CD4-positive, alpha-beta T cell treated with Interleukin-12 subunit alpha and Interleukin-12 subunit beta, for 1 hour (primary cell): ENCODE measurements at regions not wholly inside any gene's neighbourhood (a gene's known extent, or its start where the extent isn't known, plus 50 kb on each side); places are given as distances from the start of the nearest gene placed in this dataset.

ENCODE experiments used
- DNase-seq: peaks from one replicate; pipeline ENCODE4 v3.0.0-alpha.2; 2020

DNA sequence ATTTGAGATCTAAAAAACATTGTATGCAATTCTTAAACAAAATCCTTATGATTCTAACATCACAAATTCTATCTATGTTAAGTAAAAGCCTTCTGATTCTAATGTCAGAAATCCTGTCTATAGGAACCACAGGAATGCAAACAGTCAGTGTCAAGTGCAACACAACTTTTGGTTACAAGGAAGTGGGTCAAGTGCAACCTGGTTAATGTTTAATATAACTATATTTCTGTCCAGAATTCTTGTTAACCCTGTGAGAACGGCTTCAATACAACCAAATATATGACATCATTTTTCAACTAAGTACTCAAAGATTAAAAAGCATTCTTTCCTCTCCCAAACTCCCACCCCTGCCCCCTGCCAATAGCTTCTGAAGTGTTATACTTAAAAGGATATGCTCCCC, 107.9 kb upstream of the PLEKHA5 start:
- DNase-seq: no peak

DNA sequence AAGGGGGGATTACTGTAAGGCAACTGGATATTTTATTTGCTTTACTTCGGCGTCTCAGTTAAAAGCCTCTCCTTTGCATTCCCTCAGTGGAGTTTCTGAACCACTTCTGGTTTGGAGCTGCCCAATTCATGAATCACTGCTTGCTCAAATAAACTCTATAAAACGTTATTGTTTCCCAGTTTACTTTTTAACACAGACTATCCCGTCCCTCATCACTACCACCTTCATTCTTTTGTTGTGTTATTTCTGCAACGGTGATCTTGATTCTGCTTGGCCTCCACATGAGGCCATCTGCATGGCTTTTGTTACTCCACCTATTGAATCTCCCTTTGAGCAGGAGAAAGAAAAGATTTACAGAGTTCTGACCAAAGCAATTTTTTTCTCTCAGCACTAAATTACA, 104.0 kb upstream of the PLEKHA5 start:
- no peak for DNase-seq

DNA sequence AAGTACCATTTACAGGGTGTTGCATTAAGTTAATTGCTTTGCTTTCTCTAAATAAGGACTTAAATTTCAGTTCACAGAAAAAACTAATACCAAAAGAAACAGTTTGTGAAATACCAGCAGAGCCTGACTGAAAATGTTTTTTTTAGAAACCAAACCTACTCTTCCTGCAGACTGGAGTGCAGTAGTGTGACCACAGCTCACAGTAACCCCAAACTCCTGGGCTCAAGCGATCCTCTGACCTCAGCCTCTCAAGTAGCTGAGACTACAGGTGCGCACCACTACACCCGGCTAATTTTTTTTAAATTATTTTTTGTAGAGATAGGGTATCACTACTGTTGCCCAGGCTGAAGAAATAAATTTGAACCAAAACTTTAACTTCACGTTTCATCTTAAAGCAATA, 103.5 kb upstream of the PLEKHA5 start:
- DNase-seq: no peak

DNA sequence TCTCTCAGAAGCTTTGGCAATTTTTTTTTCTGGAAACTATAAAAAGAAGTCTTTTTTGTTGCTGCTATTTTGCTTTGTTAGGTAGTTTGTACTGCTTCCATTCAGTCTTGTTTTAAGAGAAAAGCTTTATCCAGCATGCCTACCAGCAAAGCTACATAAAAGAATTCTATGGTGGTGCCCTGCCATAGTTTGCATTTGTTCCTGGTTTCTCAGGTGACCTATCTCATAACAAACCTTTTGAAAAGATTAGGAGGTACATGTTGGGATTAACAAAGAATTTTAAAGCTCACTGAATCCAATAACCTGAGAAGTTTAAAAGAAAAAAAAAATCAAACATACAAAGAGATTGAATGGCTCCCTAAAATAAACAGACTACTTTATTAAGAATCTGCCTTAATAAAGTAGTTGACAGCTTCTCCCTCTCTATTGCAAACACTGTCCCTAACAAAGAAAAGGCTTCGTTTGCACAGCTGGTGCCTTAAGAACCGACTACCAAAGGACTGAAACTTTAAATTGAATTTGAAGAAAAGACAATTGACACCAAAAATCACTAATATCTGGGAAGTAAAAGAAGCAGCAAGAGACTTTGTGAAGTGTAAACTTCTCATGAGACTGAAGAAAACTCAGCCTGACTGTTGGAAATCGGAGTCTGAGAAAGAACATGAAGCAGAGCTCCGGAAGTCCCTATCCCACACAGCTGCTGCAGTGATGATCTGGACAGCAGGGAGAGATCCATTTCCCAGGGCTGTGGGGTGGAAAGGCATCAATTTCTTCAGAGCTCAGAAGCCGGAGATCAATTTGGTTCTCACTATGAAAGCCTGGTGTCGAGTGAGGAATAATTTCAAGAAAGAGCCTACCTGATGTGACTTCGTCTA, 102.7 kb upstream of the PLEKHA5 start:
- no peak for DNase-seq

DNA sequence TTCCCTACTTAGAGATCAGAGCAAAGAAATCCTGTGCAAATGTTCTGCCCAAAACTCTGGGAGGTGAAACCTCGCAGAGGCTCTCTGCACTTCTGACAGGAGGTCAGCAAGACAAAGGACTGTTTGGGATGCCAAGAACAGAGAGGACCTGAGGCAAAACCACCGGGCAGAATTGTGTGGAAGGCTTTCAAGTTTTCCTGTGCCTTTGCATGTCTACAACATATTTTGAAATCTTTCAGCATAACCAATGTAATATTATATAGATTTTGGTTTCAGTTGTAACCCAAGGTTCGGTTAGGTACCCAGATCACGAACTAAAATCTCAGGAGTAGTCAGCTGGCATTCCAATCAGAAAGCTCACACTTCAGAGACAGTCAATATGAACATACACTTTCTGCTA, 99.4 kb upstream of the PLEKHA5 start:
- no peak for DNase-seq

DNA sequence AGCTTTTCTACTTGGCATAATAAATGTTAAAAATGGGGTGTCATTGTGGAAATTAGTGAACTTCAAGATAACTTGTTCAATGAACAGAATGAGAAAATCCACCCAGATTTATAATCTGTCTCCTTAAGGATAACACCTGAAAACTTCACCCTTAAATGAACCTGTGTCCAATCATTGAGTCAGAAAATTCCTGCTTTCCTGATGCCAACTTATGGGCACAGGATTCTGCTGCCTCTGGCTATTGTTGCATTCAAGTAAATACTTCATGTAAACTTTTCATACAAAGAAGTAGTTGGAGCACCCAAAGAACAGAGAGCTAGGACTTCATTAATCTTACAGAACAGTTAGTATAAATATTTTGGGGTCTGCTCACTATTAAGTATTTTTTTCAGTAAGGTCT, 98.9 kb upstream of the PLEKHA5 start:
- no peak for DNase-seq

DNA sequence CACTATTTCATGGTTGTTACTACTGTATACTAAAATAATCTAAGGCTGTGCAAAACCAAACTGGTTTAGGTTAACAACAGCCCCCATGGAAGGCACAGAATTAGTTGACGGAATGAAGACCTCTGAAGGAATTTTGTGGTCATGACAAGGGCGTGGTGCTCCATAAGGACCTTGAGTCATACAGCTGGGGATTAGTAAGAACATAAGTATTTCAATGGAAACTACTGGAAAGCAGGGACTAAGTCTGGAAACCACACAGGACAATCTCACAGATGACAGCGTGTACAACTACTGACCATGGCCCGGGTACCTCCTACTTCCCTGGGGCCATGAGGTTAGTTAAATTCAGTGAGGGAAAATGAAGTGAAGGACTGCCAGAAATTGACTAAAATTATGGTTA, 98.5 kb upstream of the PLEKHA5 start:
- DNase-seq: no peak

DNA sequence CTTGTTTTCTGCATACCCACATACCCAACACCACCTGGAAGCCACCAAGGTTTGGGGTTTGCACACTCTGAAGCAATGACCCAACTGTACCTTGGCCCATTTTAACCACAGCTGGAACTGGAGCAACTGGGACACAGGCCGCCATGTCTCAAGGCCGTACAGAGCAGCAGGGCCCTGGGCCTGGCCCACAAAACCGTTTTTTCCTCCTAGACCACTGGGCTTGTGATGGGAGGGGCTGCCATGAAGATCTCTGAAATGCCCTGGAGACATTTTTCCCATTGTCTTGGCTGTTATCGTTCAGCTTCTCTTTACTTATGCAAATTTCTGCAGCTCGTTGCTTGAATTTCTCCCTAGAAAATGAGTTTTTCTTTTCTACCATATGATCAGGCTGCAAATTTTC, 96.7 kb upstream of the PLEKHA5 start:
- DNase-seq: no peak

DNA sequence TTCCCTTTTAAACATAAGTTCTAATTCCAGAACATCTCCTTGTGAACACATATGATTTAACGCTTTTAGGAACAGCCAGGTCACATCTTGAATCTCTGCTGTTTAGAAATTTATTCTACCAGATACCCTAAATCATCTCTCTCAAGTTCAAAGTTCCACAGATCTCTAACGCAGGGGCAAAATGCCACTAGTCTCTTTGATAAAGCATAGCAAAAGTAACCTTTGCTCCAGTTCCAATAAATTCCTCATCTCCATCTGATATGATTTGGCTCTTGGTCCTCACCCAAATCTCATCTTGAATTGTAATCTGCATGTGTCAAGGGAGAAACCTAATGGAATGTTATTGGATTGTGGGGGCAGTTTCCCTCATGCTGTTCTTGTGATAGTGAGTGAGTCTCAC, 96.3 kb upstream of the PLEKHA5 start:
- no peak for DNase-seq

DNA sequence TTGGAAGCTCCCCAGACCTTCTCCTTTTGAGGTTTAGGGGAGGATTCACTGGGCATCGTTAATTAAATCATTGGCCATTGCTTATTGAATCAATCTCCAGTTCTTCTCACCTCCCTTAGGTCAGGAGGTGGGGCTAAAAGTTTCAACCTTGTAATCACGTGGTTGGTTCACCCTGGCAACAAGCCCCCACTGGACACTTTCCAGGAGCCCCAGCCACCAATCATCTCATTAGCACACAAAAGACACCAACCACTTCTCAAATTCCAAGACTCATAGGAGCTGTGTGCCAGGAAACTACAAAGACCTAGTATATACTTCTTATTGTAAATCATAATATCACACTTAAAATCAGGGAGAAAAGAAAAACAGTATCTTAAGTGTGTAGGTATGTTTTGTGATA, 94.6 kb upstream of the PLEKHA5 start:
- DNase-seq: no peak

DNA sequence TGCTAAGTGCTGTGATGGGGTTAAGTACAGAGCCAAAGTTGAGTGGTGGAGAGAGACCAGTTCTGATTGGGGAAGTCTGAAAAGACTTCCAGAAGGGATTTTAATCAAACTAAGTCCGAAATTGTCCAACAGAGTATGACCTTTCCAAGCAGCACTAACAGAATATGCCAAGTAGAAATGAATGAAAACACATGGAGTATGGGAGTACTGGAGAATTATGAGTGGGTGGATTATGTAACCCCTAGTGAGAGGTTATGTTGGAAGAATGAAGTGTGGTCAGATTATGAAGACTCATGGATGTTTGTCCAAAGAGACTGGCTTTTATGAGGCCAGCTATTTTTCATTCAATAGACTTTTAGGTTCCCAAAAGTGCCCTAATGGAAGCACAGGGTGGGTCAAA, 94.0 kb upstream of the PLEKHA5 start:
- DNase-seq: no peak

DNA sequence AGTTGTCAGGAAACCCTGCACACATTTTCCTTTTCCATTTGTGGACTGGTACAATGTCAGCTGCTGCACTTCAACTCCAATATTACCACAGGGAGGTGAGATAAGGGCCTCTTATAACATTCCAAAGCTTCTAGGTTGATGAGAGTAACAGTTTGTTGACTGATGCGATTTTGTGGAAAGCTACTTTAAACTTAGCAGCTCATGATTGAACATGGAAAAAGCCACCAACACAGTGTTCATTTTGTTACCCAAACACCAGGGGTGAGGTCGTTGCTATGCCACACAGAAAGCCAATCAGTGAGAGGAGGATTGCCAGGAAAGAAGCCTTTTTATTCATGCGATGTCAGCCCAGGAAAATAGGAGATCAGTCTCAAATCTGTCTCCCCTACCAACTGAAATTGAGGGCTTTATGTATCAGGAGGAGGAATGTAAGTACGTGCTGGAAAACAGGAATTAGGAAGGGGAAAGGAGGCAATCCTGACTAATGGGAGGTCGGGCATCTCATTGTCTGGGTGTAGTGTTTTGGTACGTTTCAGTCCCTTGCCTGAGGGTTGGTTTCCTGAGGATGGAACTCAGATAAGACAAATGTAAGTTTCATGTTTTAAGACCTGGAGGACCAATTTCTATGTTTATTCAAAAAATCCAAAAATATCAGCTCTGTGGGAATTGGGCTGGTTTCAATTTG, 92.7 kb upstream of the PLEKHA5 start:
- no peak for DNase-seq

DNA sequence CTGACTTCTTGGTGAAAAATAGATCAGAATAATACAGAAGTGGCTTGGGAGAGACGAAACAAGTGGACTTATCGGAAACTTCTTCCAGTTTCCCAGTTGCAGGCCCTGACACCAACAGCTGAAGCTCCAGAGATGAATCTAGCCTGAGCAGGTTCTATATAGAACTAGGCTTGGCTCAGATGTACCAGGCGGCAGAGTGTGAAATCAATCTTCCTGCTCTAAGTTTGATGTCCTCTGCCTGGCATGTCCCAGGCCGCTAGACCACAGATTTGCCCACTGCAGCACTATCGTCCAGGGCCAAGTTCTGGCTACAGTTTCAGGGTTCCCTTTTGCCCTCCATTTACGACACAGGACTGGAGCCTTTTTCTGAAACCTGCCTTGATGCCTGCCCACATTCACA, 91.3 kb upstream of the PLEKHA5 start:
- no peak for DNase-seq

DNA sequence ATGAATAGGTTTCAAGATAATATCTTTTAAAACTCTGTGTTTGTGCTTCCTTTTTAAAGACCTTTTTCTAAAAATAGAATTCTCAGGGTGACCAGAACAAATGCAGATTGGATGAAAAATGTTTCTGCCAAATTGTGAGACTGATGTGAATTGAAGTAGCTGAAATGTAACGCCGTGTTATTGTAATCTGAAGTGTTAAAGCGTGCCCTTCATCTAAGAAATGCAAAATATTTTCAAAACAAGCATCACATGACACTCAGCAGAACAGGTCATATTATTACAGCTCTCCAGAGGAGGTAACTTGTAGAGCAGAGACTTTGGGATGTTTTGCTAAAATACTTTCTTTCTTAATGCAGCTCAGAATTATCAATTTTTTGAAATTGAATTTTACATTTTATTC, 90.0 kb upstream of the PLEKHA5 start:
- no peak for DNase-seq

DNA sequence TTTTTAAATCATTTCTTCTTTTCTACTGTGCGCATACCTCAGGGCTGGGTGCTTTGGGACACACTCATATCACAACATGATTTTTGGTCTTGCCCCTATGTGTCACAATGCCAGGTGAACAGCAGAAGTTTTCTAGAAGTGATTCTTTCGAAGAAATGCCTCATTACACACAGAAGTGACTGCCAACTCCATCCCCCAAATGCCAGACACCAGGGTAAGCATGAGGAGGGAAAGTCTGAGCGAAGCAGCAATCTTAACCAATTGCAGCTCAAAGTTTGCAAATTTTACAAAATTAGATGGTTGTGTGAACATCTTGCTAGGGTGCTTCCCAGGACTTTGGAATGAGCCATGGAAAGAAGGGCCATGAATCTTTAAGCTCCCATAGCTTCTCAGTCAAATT, 87.3 kb upstream of the PLEKHA5 start:
- DNase-seq: no peak

DNA sequence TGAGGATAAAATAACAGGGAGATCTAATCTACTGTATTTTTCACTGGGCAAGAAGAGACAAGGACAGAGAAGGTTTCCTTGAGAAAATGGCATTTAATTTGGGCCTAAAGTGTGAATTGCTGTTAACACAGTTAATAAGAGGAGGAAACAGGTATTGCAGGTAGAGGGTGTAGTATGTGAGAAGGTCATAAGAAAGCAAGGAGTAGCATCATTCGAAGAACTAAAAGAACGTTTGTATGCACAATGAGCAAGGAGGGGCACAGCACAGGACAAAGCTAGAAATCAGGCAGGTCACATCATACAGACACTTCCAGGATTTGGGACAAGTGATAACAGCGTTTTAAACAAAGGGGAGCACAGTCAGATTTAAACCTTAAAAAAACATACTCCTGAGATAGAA, 85.1 kb upstream of the PLEKHA5 start:
- DNase-seq: no peak

DNA sequence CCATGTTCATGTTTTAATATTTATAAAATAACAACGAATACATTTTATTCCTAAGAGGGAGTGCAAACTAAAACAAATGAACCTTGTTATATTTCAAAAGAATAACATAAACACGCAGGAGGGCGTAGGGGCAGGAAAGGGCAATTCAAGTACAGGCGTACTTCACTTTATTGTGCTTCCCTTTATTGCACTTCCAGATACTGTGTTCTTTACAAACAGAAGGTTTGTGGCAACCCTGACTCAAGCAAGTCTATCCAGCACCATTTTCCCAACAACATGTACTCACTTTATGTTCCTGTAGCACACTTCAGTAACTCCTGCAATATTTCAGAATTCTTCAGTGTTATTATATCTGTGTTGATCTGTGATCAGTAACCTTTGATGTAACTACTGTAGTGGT, 84.6 kb upstream of the PLEKHA5 start:
- no peak for DNase-seq

DNA sequence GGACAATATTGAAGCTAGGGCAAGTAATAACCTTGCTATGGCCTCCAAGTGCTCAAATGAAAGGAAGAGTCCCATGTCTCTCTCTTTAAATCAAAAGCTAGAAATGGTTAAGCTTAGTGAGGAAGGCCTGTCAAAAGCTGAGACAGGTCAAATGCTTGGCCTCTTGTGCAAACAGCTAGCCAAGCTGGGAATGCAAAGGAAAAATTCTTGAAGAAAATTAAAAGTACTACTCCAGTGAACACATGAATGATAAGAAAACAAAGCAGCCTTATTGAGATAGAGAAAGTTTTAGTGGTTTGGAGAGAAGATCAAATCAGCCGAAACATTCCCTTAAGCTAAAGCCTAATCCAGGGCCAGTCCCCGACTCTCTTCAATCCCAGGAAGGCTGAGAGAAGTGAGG, 84.1 kb upstream of the PLEKHA5 start:
- DNase-seq: no peak

DNA sequence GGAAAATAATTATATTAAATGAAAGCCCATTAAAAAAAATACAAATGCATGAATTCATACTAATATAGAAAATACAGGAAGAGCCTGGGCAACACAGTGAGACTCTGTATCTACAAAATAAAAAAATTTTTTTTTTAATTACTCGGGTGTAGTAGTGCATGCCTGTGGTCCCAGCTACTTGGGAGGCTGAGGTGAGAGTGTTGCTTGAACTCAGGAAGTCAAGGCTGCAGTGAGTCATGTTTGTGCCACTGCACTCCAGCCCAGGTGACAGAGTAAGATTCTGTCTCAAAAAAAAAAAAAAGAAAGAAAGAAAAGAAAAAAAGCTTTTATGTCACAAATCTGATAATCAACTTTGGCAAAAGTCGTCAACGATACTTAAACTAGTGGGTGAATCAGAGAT, 80.6 kb upstream of the PLEKHA5 start:
- DNase-seq: no peak

DNA sequence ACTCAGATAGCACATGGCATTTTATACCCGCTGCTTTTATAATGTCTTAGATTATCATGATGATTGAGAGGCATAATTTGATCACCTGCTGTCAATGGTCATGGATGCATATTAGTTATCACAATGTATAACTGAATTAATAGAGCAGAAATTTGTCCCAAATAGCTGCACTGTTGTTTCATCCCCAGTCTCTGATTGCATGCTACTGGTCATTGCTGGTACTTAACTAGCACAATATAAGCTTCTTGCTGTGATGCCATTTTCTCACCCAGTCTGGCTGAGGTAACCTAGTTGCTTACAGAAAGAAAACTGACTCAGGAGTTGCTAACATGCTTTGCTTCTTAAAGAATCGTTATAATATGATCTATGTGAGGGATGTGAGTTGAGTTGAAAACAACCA, 76.8 kb upstream of the PLEKHA5 start:
- DNase-seq: no peak

DNA sequence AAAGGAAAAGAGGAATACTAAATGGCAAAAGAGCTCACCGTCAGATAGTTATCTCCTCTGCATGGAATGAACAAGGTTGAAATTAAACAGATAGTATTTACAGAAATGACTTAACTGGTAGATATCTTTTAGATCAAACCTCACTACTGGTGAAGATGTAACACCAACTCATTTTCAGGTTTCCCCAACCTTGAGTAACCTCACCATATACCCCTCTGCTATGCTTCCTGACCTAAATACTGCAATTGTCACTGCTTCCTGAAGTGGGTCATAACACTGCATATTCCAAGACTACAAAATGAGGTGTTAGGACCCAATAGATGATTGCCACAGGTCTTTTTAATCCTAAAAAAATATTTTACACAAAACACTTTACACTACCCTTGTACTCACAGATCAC, 76.3 kb upstream of the PLEKHA5 start:
- DNase-seq: no peak

DNA sequence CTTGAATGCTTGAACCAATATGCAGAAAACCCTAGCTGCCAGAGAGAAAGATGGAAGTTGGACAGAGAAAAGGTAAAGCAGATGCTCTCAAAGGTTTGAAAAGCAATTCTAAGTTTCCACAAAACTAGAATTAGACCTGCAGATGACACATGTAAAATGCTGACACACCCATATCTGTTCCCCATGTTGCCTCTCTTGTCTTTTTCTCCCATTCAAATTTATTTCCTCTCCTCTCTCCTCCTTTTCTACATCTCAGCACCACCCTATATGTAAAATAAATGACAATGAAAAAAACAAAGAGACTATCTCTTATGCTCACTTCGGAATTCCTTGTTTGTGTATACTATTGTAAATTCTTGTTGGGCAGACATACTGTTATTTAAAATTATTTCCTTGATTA, 75.5 kb upstream of the PLEKHA5 start:
- DNase-seq: no peak

DNA sequence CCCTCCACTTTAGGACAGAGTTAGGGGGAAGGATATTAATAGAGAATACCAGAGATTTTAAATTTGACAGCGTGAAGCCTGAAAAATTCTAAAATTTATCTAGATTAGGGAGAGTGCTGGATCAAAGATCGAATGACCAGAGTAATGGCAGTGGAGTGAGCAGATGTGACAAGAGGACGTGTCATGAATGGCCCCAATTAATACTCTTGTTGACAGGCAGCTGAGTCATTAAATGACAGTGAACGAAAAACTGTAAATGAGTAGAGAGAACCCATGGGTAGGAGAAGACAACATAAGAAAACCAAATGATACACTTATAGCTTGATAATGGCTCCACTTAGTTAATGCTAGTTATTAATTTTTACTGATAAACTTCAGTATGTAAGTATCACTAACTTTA, 73.9 kb upstream of the PLEKHA5 start:
- no peak for DNase-seq

DNA sequence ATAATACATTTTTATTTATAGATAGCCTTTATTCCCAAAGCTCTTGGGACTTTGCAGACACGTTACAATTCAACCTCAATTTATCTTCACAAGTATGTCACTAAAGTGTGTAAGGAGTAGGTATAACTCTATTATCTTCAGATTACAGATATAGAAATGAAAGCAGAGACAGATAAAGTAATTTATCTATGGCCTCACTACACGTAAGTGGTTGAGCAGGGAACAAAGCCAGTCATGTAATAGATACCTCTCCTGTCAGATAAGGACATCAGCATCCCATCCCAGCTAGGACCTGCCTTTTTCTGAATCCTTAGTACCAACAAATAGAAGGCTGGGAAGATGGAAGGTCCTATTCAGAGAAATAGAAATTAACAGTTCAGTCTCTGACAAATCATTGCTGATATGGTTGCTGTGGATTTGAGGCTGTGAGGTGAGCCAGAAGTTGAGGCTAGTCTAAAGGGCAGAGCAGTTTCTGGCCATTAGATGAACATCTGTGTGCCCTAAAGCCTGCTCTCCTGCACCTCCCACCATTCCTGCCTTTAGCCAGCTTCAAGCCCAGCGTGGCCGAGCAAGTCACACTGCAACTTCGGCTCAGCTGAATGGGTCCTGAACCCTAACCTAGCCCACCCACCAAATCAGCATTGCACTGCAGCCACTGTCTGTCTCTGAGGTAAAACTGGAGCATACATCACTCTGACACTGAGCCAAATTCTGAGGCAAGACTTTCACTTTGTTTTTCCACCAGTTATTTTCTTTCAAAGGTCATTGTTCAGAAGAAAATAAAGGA, 71.1 kb upstream of the PLEKHA5 start:
- no peak for DNase-seq
